ENCODE measurements at regions not wholly inside any gene's neighbourhood (a gene's known extent, or its start where the extent isn't known, plus 50 kb on each side); places are given as distances from the start of the nearest gene placed in this dataset.

DNA sequence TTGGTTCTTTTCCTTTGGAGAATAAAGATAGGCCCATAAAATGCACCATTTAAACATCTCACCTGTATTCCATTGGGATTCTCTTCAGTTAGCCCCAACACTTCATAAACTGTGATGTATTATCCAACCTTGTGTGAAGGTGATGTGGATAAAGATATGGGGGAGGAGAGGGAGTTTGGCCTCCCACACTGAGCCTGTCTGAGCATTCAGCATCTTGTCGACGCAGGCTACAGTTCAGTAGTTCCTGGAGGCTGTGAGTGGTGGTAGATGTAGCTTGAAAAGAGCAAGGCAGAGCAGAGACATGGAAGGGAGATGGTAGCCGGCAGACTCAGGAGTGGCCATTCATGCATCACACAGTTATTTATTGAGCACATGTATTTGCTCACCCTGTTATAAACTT, 292.4 kb upstream of the PITX2 start:
- TF ChIP-seq, protein P1, sequence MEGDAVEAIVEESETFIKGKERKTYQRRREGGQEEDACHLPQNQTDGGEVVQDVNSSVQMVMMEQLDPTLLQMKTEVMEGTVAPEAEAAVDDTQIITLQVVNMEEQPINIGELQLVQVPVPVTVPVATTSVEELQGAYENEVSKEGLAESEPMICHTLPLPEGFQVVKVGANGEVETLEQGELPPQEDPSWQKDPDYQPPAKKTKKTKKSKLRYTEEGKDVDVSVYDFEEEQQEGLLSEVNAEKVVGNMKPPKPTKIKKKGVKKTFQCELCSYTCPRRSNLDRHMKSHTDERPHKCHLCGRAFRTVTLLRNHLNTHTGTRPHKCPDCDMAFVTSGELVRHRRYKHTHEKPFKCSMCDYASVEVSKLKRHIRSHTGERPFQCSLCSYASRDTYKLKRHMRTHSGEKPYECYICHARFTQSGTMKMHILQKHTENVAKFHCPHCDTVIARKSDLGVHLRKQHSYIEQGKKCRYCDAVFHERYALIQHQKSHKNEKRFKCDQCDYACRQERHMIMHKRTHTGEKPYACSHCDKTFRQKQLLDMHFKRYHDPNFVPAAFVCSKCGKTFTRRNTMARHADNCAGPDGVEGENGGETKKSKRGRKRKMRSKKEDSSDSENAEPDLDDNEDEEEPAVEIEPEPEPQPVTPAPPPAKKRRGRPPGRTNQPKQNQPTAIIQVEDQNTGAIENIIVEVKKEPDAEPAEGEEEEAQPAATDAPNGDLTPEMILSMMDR (IDR thresholded peaks at IDR 0.05) = no peak
- no peak for TF ChIP-seq POLR2A (IDR thresholded peaks at IDR 0.05)
